ENCODE measurements at regions not wholly inside any gene's neighbourhood (a gene's known extent, or its start where the extent isn't known, plus 50 kb on each side); places are given as distances from the start of the nearest gene placed in this dataset.

GRCh38 chr18:42137693-42138375 lies 182.8 kb downstream of the PIK3C3 start:
- H3K9me3 ChIP-seq (ENCODE audit: control insufficient read depth, low read length): peaks cover 10% of the 10 kb centered on the region
- no peak overlapping the region for H4K8ac ChIP-seq (ENCODE audit: low read length)
- no peaks in the 10 kb centered on the region for H3K27me3 ChIP-seq (ENCODE audit: control insufficient read depth in 1 of 2, insufficient read depth in 1 of 2, low read length in 2 of 2)
- 91% methylated on average over 3 of the region's 3 CpGs for WGBS
- H2BK5ac ChIP-seq (ENCODE audit: low read depth, low read length, poor library complexity, severe bottlenecking): no peak overlapping the region
- no peak overlapping the region for H2AK5ac ChIP-seq (ENCODE audit: low read length, severe bottlenecking)
- no peak overlapping the region for H3K4ac ChIP-seq (ENCODE audit: low read depth in 1 of 2, low read length in 2 of 2)
- no peaks in the 10 kb centered on the region for H3K4me1 ChIP-seq (ENCODE audit: control insufficient read depth, insufficient read depth, low read depth, low read length)
- H3K14ac ChIP-seq (ENCODE audit: low read length in 2 of 2): no peak overlapping the region
- no peak overlapping the region for H3K18ac ChIP-seq (ENCODE audit: low read depth in 1 of 2, low read length in 2 of 2)
- no peak overlapping the region for H2BK120ac ChIP-seq (ENCODE audit: low read depth, low read length)
- DNase-seq: no peak
- no peaks in the 10 kb centered on the region for H3K79me1 ChIP-seq (replicated peaks; ENCODE audit: low read length, poor library complexity, severe bottlenecking)
- H3K36me3 ChIP-seq (ENCODE audit: control insufficient read depth in 1 of 2, insufficient read depth in 2 of 2, low read depth in 1 of 2, low read length in 2 of 2): no peaks in the 10 kb centered on the region
- no peak overlapping the region for H3K4me3 ChIP-seq (ENCODE audit: insufficient read depth in 1 of 2, low read depth in 1 of 2, low read length in 2 of 2)
- no peak overlapping the region for H3K23ac ChIP-seq (ENCODE audit: low read length in 2 of 2)
- H3K4me2 ChIP-seq (ENCODE audit: low read length, poor library complexity, severe bottlenecking): no peak overlapping the region
- H4K91ac ChIP-seq (ENCODE audit: low read length): no peak overlapping the region
- H3K27ac ChIP-seq (ENCODE audit: low read length, poor library complexity, severe bottlenecking): no peak overlapping the region
- no peak overlapping the region for H2BK15ac ChIP-seq (ENCODE audit: low read depth, poor library complexity, severe bottlenecking)
- H2AFZ ChIP-seq (ENCODE audit: low read depth, low read length): no peak overlapping the region
- H3K9ac ChIP-seq (ENCODE audit: low read length): no peak overlapping the region
- H2BK12ac ChIP-seq (ENCODE audit: low read length in 2 of 2): no peak overlapping the region

GRCh38 chr18:42141439-42141838 lies 186.4 kb downstream of the PIK3C3 start:
- Histone ChIP-seq H2BK120ac (ENCODE audit: low read depth, low read length) (no peak overlapping the region), H3K36me3 (ENCODE audit: control insufficient read depth in 1 of 2, insufficient read depth in 2 of 2, low read depth in 1 of 2, low read length in 2 of 2) (no peaks in the 10 kb centered on the region), H2BK15ac (ENCODE audit: low read depth, poor library complexity, severe bottlenecking) (no peak overlapping the region), H3K4me3 (ENCODE audit: insufficient read depth in 1 of 2, low read depth in 1 of 2, low read length in 2 of 2) (no peak overlapping the region), H2AK5ac (ENCODE audit: low read length, severe bottlenecking) (no peak overlapping the region), H4K91ac (ENCODE audit: low read length) (no peak overlapping the region), H3K23ac (ENCODE audit: low read length in 2 of 2) (no peak overlapping the region), H3K4me1 (ENCODE audit: control insufficient read depth, insufficient read depth, low read depth, low read length) (no peaks in the 10 kb centered on the region), H2AFZ (ENCODE audit: low read depth, low read length) (no peak overlapping the region), H3K79me1 (replicated peaks; ENCODE audit: low read length, poor library complexity, severe bottlenecking) (no peaks in the 10 kb centered on the region), H3K27me3 (ENCODE audit: control insufficient read depth in 1 of 2, insufficient read depth in 1 of 2, low read length in 2 of 2) (no peaks in the 10 kb centered on the region), H3K18ac (ENCODE audit: low read depth in 1 of 2, low read length in 2 of 2) (no peak overlapping the region), H3K4ac (ENCODE audit: low read depth in 1 of 2, low read length in 2 of 2) (no peak overlapping the region), H3K9ac (ENCODE audit: low read length) (no peak overlapping the region), H3K9me3 (ENCODE audit: control insufficient read depth, low read length) (peaks cover 15% of the 10 kb centered on the region), H3K27ac (ENCODE audit: low read length, poor library complexity, severe bottlenecking) (no peak overlapping the region), H3K14ac (ENCODE audit: low read length in 2 of 2) (no peak overlapping the region), H4K8ac (ENCODE audit: low read length) (no peak overlapping the region), H2BK12ac (ENCODE audit: low read length in 2 of 2) (no peak overlapping the region), H2BK5ac (ENCODE audit: low read depth, low read length, poor library complexity, severe bottlenecking) (no peak overlapping the region), H3K4me2 (ENCODE audit: low read length, poor library complexity, severe bottlenecking) (no peak overlapping the region)
- DNase-seq: no peak
- 93% methylated on average over 1 of the region's 1 CpG for WGBS

- Histone ChIP-seq H3K9ac (ENCODE audit: low read length) (no peak overlapping the region), H3K4me1 (ENCODE audit: control insufficient read depth, insufficient read depth, low read depth, low read length) (no peaks in the 10 kb centered on the region), H2AK5ac (ENCODE audit: low read length, severe bottlenecking) (no peak overlapping the region), H2AFZ (ENCODE audit: low read depth, low read length) (no peak overlapping the region), H3K4ac (ENCODE audit: low read depth in 1 of 2, low read length in 2 of 2) (no peak overlapping the region), H3K23ac (ENCODE audit: low read length in 2 of 2) (no peak overlapping the region), H3K27me3 (ENCODE audit: control insufficient read depth in 1 of 2, insufficient read depth in 1 of 2, low read length in 2 of 2) (no peaks in the 10 kb centered on the region), H3K4me2 (ENCODE audit: low read length, poor library complexity, severe bottlenecking) (no peak overlapping the region), H2BK15ac (ENCODE audit: low read depth, poor library complexity, severe bottlenecking) (no peak overlapping the region), H2BK12ac (ENCODE audit: low read length in 2 of 2) (no peak overlapping the region), H3K18ac (ENCODE audit: low read depth in 1 of 2, low read length in 2 of 2) (no peak overlapping the region), H4K91ac (ENCODE audit: low read length) (no peak overlapping the region), H3K27ac (ENCODE audit: low read length, poor library complexity, severe bottlenecking) (no peak overlapping the region), H3K9me3 (ENCODE audit: control insufficient read depth, low read length) (no peaks in the 10 kb centered on the region), H3K4me3 (ENCODE audit: insufficient read depth in 1 of 2, low read depth in 1 of 2, low read length in 2 of 2) (no peak overlapping the region), H3K14ac (ENCODE audit: low read length in 2 of 2) (no peak overlapping the region), H3K36me3 (ENCODE audit: control insufficient read depth in 1 of 2, insufficient read depth in 2 of 2, low read depth in 1 of 2, low read length in 2 of 2) (no peaks in the 10 kb centered on the region), H3K79me1 (replicated peaks; ENCODE audit: low read length, poor library complexity, severe bottlenecking) (no peaks in the 10 kb centered on the region), H4K8ac (ENCODE audit: low read length) (no peak overlapping the region), H2BK120ac (ENCODE audit: low read depth, low read length) (no peak overlapping the region), H2BK5ac (ENCODE audit: low read depth, low read length, poor library complexity, severe bottlenecking) (no peak overlapping the region)
- no peak for DNase-seq
Observed at GRCh38 chr18:42155024-42155423, 200.0 kb downstream of the PIK3C3 start.

- Histone ChIP-seq H3K9me3 (ENCODE audit: control insufficient read depth, low read length) (no peaks in the 10 kb centered on the region), H3K4ac (ENCODE audit: low read depth in 1 of 2, low read length in 2 of 2) (no peak overlapping the region), H3K4me2 (ENCODE audit: low read length, poor library complexity, severe bottlenecking) (no peak overlapping the region), H4K91ac (ENCODE audit: low read length) (no peak overlapping the region), H3K18ac (ENCODE audit: low read depth in 1 of 2, low read length in 2 of 2) (no peak overlapping the region), H3K27me3 (ENCODE audit: control insufficient read depth in 1 of 2, insufficient read depth in 1 of 2, low read length in 2 of 2) (no peaks in the 10 kb centered on the region), H3K4me3 (ENCODE audit: insufficient read depth in 1 of 2, low read depth in 1 of 2, low read length in 2 of 2) (no peak overlapping the region), H2BK12ac (ENCODE audit: low read length in 2 of 2) (no peak overlapping the region), H2AFZ (ENCODE audit: low read depth, low read length) (no peak overlapping the region), H2BK5ac (ENCODE audit: low read depth, low read length, poor library complexity, severe bottlenecking) (no peak overlapping the region), H3K9ac (ENCODE audit: low read length) (no peak overlapping the region), H2BK120ac (ENCODE audit: low read depth, low read length) (no peak overlapping the region), H3K27ac (ENCODE audit: low read length, poor library complexity, severe bottlenecking) (no peak overlapping the region), H3K23ac (ENCODE audit: low read length in 2 of 2) (no peak overlapping the region), H3K36me3 (ENCODE audit: control insufficient read depth in 1 of 2, insufficient read depth in 2 of 2, low read depth in 1 of 2, low read length in 2 of 2) (no peaks in the 10 kb centered on the region), H2AK5ac (ENCODE audit: low read length, severe bottlenecking) (no peak overlapping the region), H3K4me1 (ENCODE audit: control insufficient read depth, insufficient read depth, low read depth, low read length) (no peaks in the 10 kb centered on the region), H2BK15ac (ENCODE audit: low read depth, poor library complexity, severe bottlenecking) (no peak overlapping the region), H3K79me1 (replicated peaks; ENCODE audit: low read length, poor library complexity, severe bottlenecking) (no peaks in the 10 kb centered on the region), H4K8ac (ENCODE audit: low read length) (no peak overlapping the region), H3K14ac (ENCODE audit: low read length in 2 of 2) (no peak overlapping the region)
- no peak for DNase-seq
Observed at GRCh38 chr18:42156281-42156680, 201.2 kb downstream of the PIK3C3 start.

All from mesenchymal stem cell (in vitro differentiated cells and primary cell).